HCT116 (cell line): ENCODE measurements at regions not wholly inside any gene's neighbourhood (a gene's known extent, or its start where the extent isn't known, plus 50 kb on each side); places are given as distances from the start of the nearest gene placed in this dataset.

ENCODE experiments used
- ATAC-seq: fragments of 200-7000 bp; cut with Tn5 transposase; 2 replicates; pipeline ENCODE4 v1.9.1; 2020; ENCODE audit warnings: mild to moderate bottlenecking, moderate library complexity
- BruUV-seq: library from RNA; stranded (reverse); fragments of 400-500 nt; replicated peaks from 2 replicates; lab custom pipeline; 2021; lab: Mats Ljungman, UMichigan
- CTCF ChIA-PET: fragments of 300-600 bp; sonication (Branson Sonifier 250); formaldehyde crosslinking; loops from one replicate; lab custom pipeline; 2021; ENCODE audit warnings: antibody characterized with exemption; lab: Charles Lee
- POLR2A ChIA-PET: fragments of 300-600, 350-600 bp; sonication (Branson Sonifier 250); formaldehyde crosslinking; loops from one replicate; lab custom pipeline; 2021; ENCODE audit warnings: antibody characterized with exemption; lab: Charles Lee
- RAD21 ChIA-PET, 2 experiments: fragments of 300-600 bp; sonication (Branson Sonifier 250); formaldehyde crosslinking; loops; one replicate each; lab custom pipeline; 2023; ENCODE audit warnings: low total read pairs in 2 of 2; ENCODE audit not compliant: uncharacterized antibody in 2 of 2, unreplicated experiment in 2 of 2, low non-redundant PET in 1 of 2; lab: Charles Lee
- DNase-seq: peaks from one replicate; pipeline ENCODE4 v3.0.0-alpha.2; 2010; ENCODE audit warnings: low read depth, low spot score
- H2AFZ ChIP-seq: fragments of 200-600 bp; shearing (Covaris generic), sonication (generic); 2 replicates; pipeline ENCODE4 v1.6.1; 2017; ENCODE audit warnings: low read depth, mixed run types, mixed read lengths, antibody characterized with exemption, low read length; ENCODE audit not compliant: poor library complexity, severe bottlenecking
- H3K27ac ChIP-seq: 2 replicates; pipeline ENCODE4 v1.5.1; 2012; ENCODE audit warnings: low read depth, low read length
- H3K27me3 ChIP-seq: fragments of 200-600 bp; sonication (generic); 2 replicates; pipeline ENCODE4 v1.6.1; 2016; ENCODE audit warnings: mixed run types, low read length, mixed read lengths; ENCODE audit not compliant: insufficient read depth
- H3K36me3 ChIP-seq, 2 experiments: fragments of 200-500 bp in 1 of 2; fragments of 200-600 bp in 1 of 2; sonication (Bioruptor generic) in 1 of 2; sonication (generic) in 1 of 2; 2 replicates each; pipeline versions ENCODE4 v1.5.1 to v1.6.1; 2014 to 2016; ENCODE audit warnings: low read length in 2 of 2, inconsistent platforms in 1 of 2, mixed read lengths in 1 of 2, mixed run types in 1 of 2; ENCODE audit not compliant: insufficient read depth in 2 of 2, control insufficient read depth in 1 of 2
- H3K4me1 ChIP-seq, 2 experiments: fragments of 200-600 bp in 1 of 2; sonication (generic) in 1 of 2; 2 replicates each; pipeline versions ENCODE4 v1.5.1 to v1.6.1; 2012 to 2017; ENCODE audit warnings: low read length in 2 of 2, inconsistent platforms in 1 of 2, mild to moderate bottlenecking in 1 of 2, mixed read lengths in 1 of 2, mixed run types in 1 of 2, moderate library complexity in 1 of 2; ENCODE audit not compliant: insufficient read depth in 2 of 2, control insufficient read depth in 1 of 2
- H3K4me2 ChIP-seq: fragments of 200-600 bp; sonication (generic); 2 replicates; pipeline ENCODE4 v1.6.1; 2017; ENCODE audit warnings: mixed run types, low read length, mixed read lengths
- H3K4me3 ChIP-seq, 2 experiments: fragments of 200-600 bp in 1 of 2; sonication (generic) in 1 of 2; replicated peaks in 1 of 2; 2 replicates each; pipeline ENCODE4 v1.5.1; 2011 to 2016; ENCODE audit warnings: low read length in 2 of 2, control low read depth in 1 of 2, low read depth in 1 of 2, mild to moderate bottlenecking in 1 of 2, mixed read lengths in 1 of 2, mixed run types in 1 of 2
- H3K79me2 ChIP-seq: fragments of 200-600 bp; sonication (generic); 2 replicates; pipeline ENCODE4 v1.6.1; 2017; ENCODE audit warnings: mild to moderate bottlenecking, mixed run types, low read length, moderate library complexity, mixed read lengths; ENCODE audit not compliant: insufficient read depth
- H3K9ac ChIP-seq: fragments of 200-600 bp; sonication (generic); 2 replicates; pipeline ENCODE4 v1.6.1; 2016; ENCODE audit warnings: low read length, mixed read lengths
- H3K9me2 ChIP-seq: fragments of 200-600 bp; sonication (generic), shearing (Covaris generic); 2 replicates; pipeline ENCODE4 v1.6.1; 2017; ENCODE audit warnings: mixed run types, mild to moderate bottlenecking, moderate library complexity; ENCODE audit not compliant: insufficient read depth
- H3K9me3 ChIP-seq, 2 experiments: fragments of 200-500 bp in 1 of 2; fragments of 200-600 bp in 1 of 2; sonication (Bioruptor generic) in 1 of 2; sonication (generic) in 1 of 2; 2 replicates each; pipeline ENCODE4 v1.6.1; 2014 to 2017; ENCODE audit warnings: low read length in 2 of 2, mixed read lengths in 2 of 2, inconsistent platforms in 1 of 2, low read depth in 1 of 2, mild to moderate bottlenecking in 1 of 2, mixed run types in 1 of 2, moderate library complexity in 1 of 2; ENCODE audit not compliant: control insufficient read depth in 1 of 2, insufficient read depth in 1 of 2
- H4K20me1 ChIP-seq: fragments of 200-600 bp; sonication (generic), shearing (Covaris generic); 2 replicates; pipeline ENCODE4 v1.6.1; 2017; ENCODE audit warnings: mixed run types, mild to moderate bottlenecking, moderate library complexity; ENCODE audit not compliant: insufficient read depth
- CBX3 ChIP-seq: IDR thresholded peaks from 2 replicates; pipeline ENCODE4 v1.6.1; 2012; ENCODE audit warnings: low read depth
- CEBPB ChIP-seq: IDR thresholded peaks from 2 replicates; pipeline ENCODE4 v1.6.1; 2012; ENCODE audit warnings: low read depth
- ELF1 ChIP-seq: IDR thresholded peaks from 2 replicates; pipeline ENCODE4 v1.6.1; 2012; ENCODE audit warnings: low read depth, borderline replicate concordance
- EZH2 ChIP-seq: fragments of 200-600 bp; sonication (generic); IDR thresholded peaks from 2 replicates; pipeline ENCODE4 v1.6.1; 2017; ENCODE audit warnings: antibody characterized with exemption, mixed run types
- JUND ChIP-seq: IDR thresholded peaks from 2 replicates; pipeline ENCODE4 v1.6.1; 2012
- MAX ChIP-seq: IDR thresholded peaks from 2 replicates; pipeline ENCODE4 v1.6.1; 2012
- POLR2A ChIP-seq: IDR thresholded peaks from 2 replicates; pipeline ENCODE4 v1.7.0; 2011; ENCODE audit warnings: borderline replicate concordance; ENCODE audit not compliant: insufficient read depth, insufficient read length; ENCODE audit errors: extremely low read depth
- RAD21 ChIP-seq: IDR thresholded peaks from 2 replicates; pipeline ENCODE4 v1.6.1; 2012; ENCODE audit warnings: low read depth, mild to moderate bottlenecking
- SIN3A ChIP-seq: IDR thresholded peaks from 2 replicates; pipeline ENCODE4 v1.6.1; 2012; ENCODE audit warnings: low read depth
- YY1 ChIP-seq: IDR thresholded peaks from 2 replicates; pipeline ENCODE4 v1.6.1; 2011; ENCODE audit warnings: low read length, low read depth, moderate library complexity, mild to moderate bottlenecking; ENCODE audit not compliant: insufficient replicate concordance; ENCODE audit errors: extremely low read depth
- intact Hi-C: fragments of 100-400 bp; cut with micrococcal nuclease; formaldehyde crosslinking; loops from 2 replicates; pipeline ENCODE4 v1.10.0; 2022
- TF ChIP-seq, protein P1 (sequence below), 3 experiments: fragments of 200-600 bp in 1 of 3; sonication (generic) in 1 of 3; IDR thresholded peaks in 2 of 3; conservative IDR thresholded peaks in 1 of 3; 2 replicates each; pipeline ENCODE4 v1.5.1; 2012 to 2017; ENCODE audit warnings: low read depth in 2 of 3, low read length in 2 of 3, antibody characterized with exemption in 1 of 3, borderline replicate concordance in 1 of 3, control low read depth in 1 of 3, mild to moderate bottlenecking in 1 of 3, mixed read lengths in 1 of 3, mixed run types in 1 of 3, moderate library complexity in 1 of 3; ENCODE audit not compliant: insufficient read depth in 1 of 3

- no TSS peak for BruUV-seq
- H3K4me1 ChIP-seq = no peaks in the 10 kb centered on the region
- H4K20me1 ChIP-seq = no peaks in the 10 kb centered on the region
- ATAC-seq = no peak
- H3K27ac ChIP-seq = no peak overlapping the region
- no peak for TF ChIP-seq RAD21
- no peak for TF ChIP-seq CBX3
- no peak for TF ChIP-seq YY1
- no peak for TF ChIP-seq SIN3A
- TF ChIP-seq JUND = no peak
- TF ChIP-seq EZH2 = no peak
- no peak for TF ChIP-seq CEBPB
- no peak for TF ChIP-seq MAX
- no peak for TF ChIP-seq POLR2A
- TF ChIP-seq ELF1 = no peak
- TF ChIP-seq, protein P1, sequence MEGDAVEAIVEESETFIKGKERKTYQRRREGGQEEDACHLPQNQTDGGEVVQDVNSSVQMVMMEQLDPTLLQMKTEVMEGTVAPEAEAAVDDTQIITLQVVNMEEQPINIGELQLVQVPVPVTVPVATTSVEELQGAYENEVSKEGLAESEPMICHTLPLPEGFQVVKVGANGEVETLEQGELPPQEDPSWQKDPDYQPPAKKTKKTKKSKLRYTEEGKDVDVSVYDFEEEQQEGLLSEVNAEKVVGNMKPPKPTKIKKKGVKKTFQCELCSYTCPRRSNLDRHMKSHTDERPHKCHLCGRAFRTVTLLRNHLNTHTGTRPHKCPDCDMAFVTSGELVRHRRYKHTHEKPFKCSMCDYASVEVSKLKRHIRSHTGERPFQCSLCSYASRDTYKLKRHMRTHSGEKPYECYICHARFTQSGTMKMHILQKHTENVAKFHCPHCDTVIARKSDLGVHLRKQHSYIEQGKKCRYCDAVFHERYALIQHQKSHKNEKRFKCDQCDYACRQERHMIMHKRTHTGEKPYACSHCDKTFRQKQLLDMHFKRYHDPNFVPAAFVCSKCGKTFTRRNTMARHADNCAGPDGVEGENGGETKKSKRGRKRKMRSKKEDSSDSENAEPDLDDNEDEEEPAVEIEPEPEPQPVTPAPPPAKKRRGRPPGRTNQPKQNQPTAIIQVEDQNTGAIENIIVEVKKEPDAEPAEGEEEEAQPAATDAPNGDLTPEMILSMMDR (IDR thresholded peaks at IDR 0.05 in 2 of 3, conservative IDR thresholded peaks at IDR 0.05 in 1 of 3; ENCODE audit: borderline replicate concordance in 1 of 3, insufficient read depth in 1 of 3, low read depth in 2 of 3, low read length in 2 of 3) = no peak
- no peaks in the 10 kb centered on the region for H3K9me3 ChIP-seq
- no peak overlapping the region for H3K4me2 ChIP-seq
- no peak overlapping the region for H2AFZ ChIP-seq
- CTCF ChIA-PET = interaction anchor here (1.5 kb wide), 1 partner anchor 343 kb away, joined by 4 read pairs; no protein-coding TSS in a partner anchor
- no peaks in the 10 kb centered on the region for H3K9me2 ChIP-seq
- no peaks in the 10 kb centered on the region for H3K27me3 ChIP-seq
- RAD21 ChIA-PET = no interaction called here
- no peaks in the 10 kb centered on the region for H3K36me3 ChIP-seq
- intact Hi-C loops = no loop called here
- no peak for DNase-seq
- POLR2A ChIA-PET = no interaction called here
- H3K79me2 ChIP-seq = no peaks in the 10 kb centered on the region
- no peak overlapping the region for H3K9ac ChIP-seq
- H3K4me3 ChIP-seq = no peak overlapping the region
Observed at GRCh38 chr4:155444721-155445120, 68.0 kb upstream of the MAP9 start.
